Neuronal stem cell (in vitro differentiated cells): ENCODE measurements at regions not wholly inside any gene's neighbourhood (a gene's known extent, or its start where the extent isn't known, plus 50 kb on each side); places are given as distances from the start of the nearest gene placed in this dataset.

Experiments used
- DNase-seq: peaks from one replicate; pipeline ENCODE4 v3.0.0-alpha.2; 2013; ENCODE audit warnings: low spot score
- H2AFZ ChIP-seq: one replicate; pipeline ENCODE4 v1.6.1; 2013; ENCODE audit warnings: mild to moderate bottlenecking, low read length, inconsistent platforms
- H2AK5ac ChIP-seq: 2 replicates; pipeline ENCODE4 v1.6.1; 2013; ENCODE audit warnings: low read depth, mild to moderate bottlenecking, inconsistent platforms, low read length, moderate library complexity, mixed read lengths
- H2BK120ac ChIP-seq: 2 replicates; pipeline ENCODE4 v1.6.1; 2013; ENCODE audit warnings: low read depth, mild to moderate bottlenecking, inconsistent platforms, low read length, moderate library complexity, mixed read lengths
- H2BK12ac ChIP-seq: one replicate; pipeline ENCODE4 v1.6.1; 2013; ENCODE audit warnings: low read length, inconsistent platforms
- H2BK15ac ChIP-seq: 2 replicates; pipeline ENCODE4 v1.6.1; 2013; ENCODE audit warnings: mild to moderate bottlenecking, low read length, inconsistent platforms, mixed read lengths
- H2BK5ac ChIP-seq: one replicate; pipeline ENCODE4 v1.6.1; 2013; ENCODE audit warnings: inconsistent platforms, mild to moderate bottlenecking, low read length, moderate library complexity
- H3K14ac ChIP-seq: one replicate; pipeline ENCODE4 v1.6.1; 2013; ENCODE audit warnings: low read length, inconsistent platforms
- H3K18ac ChIP-seq: 2 replicates; pipeline ENCODE4 v1.6.1; 2013; ENCODE audit warnings: low read length, inconsistent platforms
- H3K23ac ChIP-seq: 2 replicates; pipeline ENCODE4 v1.6.1; 2013; ENCODE audit warnings: low read depth, mild to moderate bottlenecking, mixed read lengths, low read length, inconsistent platforms; ENCODE audit not compliant: poor library complexity
- H3K27ac ChIP-seq: replicated peaks from 3 replicates; pipeline ENCODE4 v1.5.1; 2013; ENCODE audit warnings: low read length, inconsistent platforms
- H3K27me3 ChIP-seq, 3 experiments: 2 replicates each; pipeline ENCODE4 v1.6.1; 2013; ENCODE audit warnings: low read length in 3 of 3, mild to moderate bottlenecking in 2 of 3, inconsistent platforms in 1 of 3, low read depth in 1 of 3, mixed read lengths in 1 of 3, moderate library complexity in 1 of 3; ENCODE audit not compliant: control insufficient read depth in 3 of 3, insufficient read depth in 3 of 3
- H3K36me3 ChIP-seq, 2 donors: replicated peaks in 1 of 2; 2 replicates each; pipeline ENCODE4 v1.6.1; 2013; ENCODE audit warnings: low read length in 2 of 2; ENCODE audit not compliant: control insufficient read depth in 2 of 2, insufficient read depth in 2 of 2
- H3K4ac ChIP-seq: 2 replicates; pipeline ENCODE4 v1.6.1; 2013; ENCODE audit warnings: inconsistent platforms, mild to moderate bottlenecking, low read length, moderate library complexity
- H3K4me1 ChIP-seq, 2 donors: 1 replicate in 1 of 2; 2 replicates in 1 of 2; pipeline ENCODE4 v1.6.1; 2013; ENCODE audit warnings: low read length in 2 of 2, low read depth in 1 of 2; ENCODE audit not compliant: control insufficient read depth in 2 of 2, insufficient read depth in 1 of 2
- H3K4me2 ChIP-seq: one replicate; pipeline ENCODE4 v1.6.1; 2013; ENCODE audit warnings: mild to moderate bottlenecking, low read length, inconsistent platforms; ENCODE audit not compliant: insufficient read depth, poor library complexity, severe bottlenecking
- H3K4me3 ChIP-seq, 2 donors: 2 replicates each; pipeline ENCODE4 v1.5.1; 2013; ENCODE audit warnings: low read length in 2 of 2, mild to moderate bottlenecking in 2 of 2, inconsistent platforms in 1 of 2, moderate library complexity in 1 of 2
- H3K79me1 ChIP-seq: one replicate; pipeline ENCODE4 v1.6.1; 2013; ENCODE audit warnings: low read depth, mild to moderate bottlenecking, inconsistent platforms, low read length, moderate library complexity
- H3K9ac ChIP-seq: one replicate; pipeline ENCODE4 v1.6.1; 2013; ENCODE audit warnings: mild to moderate bottlenecking, low read depth, low read length, inconsistent platforms; ENCODE audit not compliant: poor library complexity
- H3K9me3 ChIP-seq, 2 donors: replicated peaks in 1 of 2; 2 replicates each; pipeline versions ENCODE3 to v1.6.1; 2013; ENCODE audit warnings: low read length in 2 of 2, mild to moderate bottlenecking in 2 of 2, inconsistent platforms in 1 of 2, low read depth in 1 of 2, mixed read lengths in 1 of 2, moderate library complexity in 1 of 2; ENCODE audit not compliant: control insufficient read depth in 2 of 2, insufficient read depth in 1 of 2
- H4K8ac ChIP-seq: one replicate; pipeline ENCODE4 v1.6.1; 2013; ENCODE audit warnings: low read depth, mild to moderate bottlenecking, inconsistent platforms, low read length, moderate library complexity
- H4K91ac ChIP-seq: one replicate; pipeline ENCODE4 v1.6.1; 2013; ENCODE audit warnings: low read length, low read depth, mild to moderate bottlenecking, inconsistent platforms; ENCODE audit not compliant: poor library complexity
- WGBS, 2 donors: extraction: QIAGEN DNeasy Blood & Tissue Kit; methylation state at CpG; one replicate each; pipeline ENCODE4 v1.1.7; 2013; ENCODE audit warnings: missing lambda C conversion rate in 2 of 2, mixed read lengths in 1 of 2; ENCODE audit not compliant: insufficient read length in 2 of 2, insufficient replicate concordance in 1 of 2; ENCODE audit errors: extremely low coverage in 2 of 2; 5-methylcytosine and 5-hydroxymethylcytosine counted together

DNA sequence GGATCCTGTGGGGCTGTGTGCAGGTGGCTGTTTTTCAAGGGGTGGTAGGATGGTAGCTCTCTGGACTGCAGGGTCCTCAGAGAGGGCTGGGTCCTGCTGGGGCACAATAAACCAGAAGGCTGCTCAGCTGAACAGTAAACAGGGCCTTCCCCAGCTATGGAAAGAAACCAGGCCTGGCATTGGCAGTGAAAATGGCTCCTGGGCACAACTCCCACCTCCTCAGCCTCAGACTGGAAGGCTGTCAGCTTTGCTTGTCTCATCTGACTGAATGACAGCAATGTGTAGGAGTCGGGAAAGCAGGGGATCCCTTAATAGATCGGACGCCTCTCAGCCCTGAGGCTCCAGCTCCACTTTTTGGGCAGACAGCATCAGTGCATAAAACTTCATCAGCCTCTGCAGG, 59.8 kb upstream of the NLRP1 start:
- no peak overlapping the region for H3K4me2 ChIP-seq
- H3K9ac ChIP-seq: no peak overlapping the region
- H2AK5ac ChIP-seq: no peak overlapping the region
- H3K4me1 ChIP-seq: peaks cover 0 to 5% of the 10 kb centered on the region in 2 donors
- H3K27me3 ChIP-seq: no peaks in the 10 kb centered on the region
- no peak overlapping the region for H4K8ac ChIP-seq
- H3K27ac ChIP-seq: no peak overlapping the region
- H3K23ac ChIP-seq: no peak overlapping the region
- no peak overlapping the region for H3K4me3 ChIP-seq
- H4K91ac ChIP-seq: no peak overlapping the region
- H3K14ac ChIP-seq: no peak overlapping the region
- DNase-seq: no peak
- no peak overlapping the region for H3K18ac ChIP-seq
- no peaks in the 10 kb centered on the region for H3K79me1 ChIP-seq
- no peak overlapping the region for H2BK12ac ChIP-seq
- H2BK5ac ChIP-seq: no peak overlapping the region
- no peak overlapping the region for H3K4ac ChIP-seq
- no peaks in the 10 kb centered on the region for H3K9me3 ChIP-seq
- no peak overlapping the region for H2BK120ac ChIP-seq
- no peak overlapping the region for H2BK15ac ChIP-seq
- no peak overlapping the region for H2AFZ ChIP-seq
- WGBS, 2 donors: no CpG with 5 or more reads among the region's 3 CpGs
- no peaks in the 10 kb centered on the region for H3K36me3 ChIP-seq

DNA sequence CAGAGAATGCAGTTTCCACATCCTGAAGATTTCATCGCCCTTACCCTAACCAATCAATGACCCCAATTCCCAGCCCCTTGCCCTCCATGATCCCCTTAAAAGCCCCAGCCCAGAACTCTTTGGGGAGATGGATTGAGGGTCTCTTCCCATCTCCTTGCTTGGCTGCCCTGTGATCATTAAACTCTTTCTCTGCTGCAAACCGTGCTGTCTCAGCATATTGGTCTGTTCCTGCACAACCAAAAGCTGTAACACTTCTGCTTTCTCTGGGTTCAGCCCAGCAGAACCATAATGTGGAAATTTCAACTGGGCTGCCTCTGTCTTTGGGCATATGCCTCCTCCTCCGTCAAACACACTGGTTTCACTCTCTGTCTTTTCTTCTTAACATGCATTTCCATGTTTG, 67.0 kb upstream of the NLRP1 start:
- Histone ChIP-seq H3K79me1 (no peaks in the 10 kb centered on the region), H3K27ac (no peak overlapping the region), H3K36me3 (no peaks in the 10 kb centered on the region), H2BK5ac (no peak overlapping the region), H2BK120ac (no peak overlapping the region), H3K14ac (no peak overlapping the region), H2BK15ac (no peak overlapping the region), H3K23ac (no peak overlapping the region), H3K4me1 (no peaks in the 10 kb centered on the region), H3K4ac (no peak overlapping the region), H3K9me3 (peaks cover 0 to 2% of the 10 kb centered on the region in 2 donors), H3K4me3 (no peak overlapping the region), H3K4me2 (no peak overlapping the region), H4K8ac (no peak overlapping the region), H2AFZ (no peak overlapping the region), H2BK12ac (no peak overlapping the region), H3K9ac (no peak overlapping the region), H4K91ac (no peak overlapping the region), H3K27me3 (peaks cover 0 to 5% (median 0%) of the 10 kb centered on the region in 3 experiments), H2AK5ac (no peak overlapping the region), H3K18ac (no peak overlapping the region)
- no CpG with 5 or more reads among the region's 3 CpGs for WGBS, 2 donors
- DNase-seq: no peak

DNA sequence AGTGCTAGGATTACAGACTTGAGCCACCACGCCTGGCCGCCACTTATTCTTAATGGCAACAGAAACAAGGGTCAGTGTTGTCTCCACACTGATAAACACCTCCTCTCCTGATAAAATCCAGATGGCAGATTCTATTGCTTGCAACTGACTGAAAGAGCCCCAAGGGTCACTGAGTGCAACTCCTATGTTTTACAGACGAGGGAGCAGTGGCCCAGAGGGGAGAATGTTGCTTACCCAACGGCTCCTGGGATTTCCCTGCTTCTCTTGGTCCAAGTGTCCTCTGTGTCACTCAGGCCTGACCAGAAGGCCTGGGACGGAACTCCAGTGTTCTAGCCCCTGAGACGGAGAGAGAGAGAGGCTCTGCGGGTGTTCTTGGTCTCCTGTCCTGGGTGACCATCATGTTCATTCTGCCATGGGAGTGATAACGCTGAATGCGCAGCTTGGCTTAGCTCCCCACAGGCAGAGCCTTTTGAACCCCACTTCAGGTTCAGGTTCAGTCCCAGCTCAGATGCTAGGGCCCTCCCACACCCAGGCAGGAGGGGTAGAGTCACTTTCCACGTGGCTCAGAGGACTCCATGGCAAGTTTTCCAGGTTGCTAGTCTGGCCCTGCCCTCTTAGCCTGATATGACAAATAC, 77.3 kb upstream of the NLRP1 start:
- peak overlapping the region; percentile 42 for H3K18ac ChIP-seq
- H2BK120ac ChIP-seq: no peak overlapping the region
- H3K4ac ChIP-seq: no peak overlapping the region
- H3K36me3 ChIP-seq: no peaks in the 10 kb centered on the region
- DNase-seq: no peak
- no peak overlapping the region for H2AK5ac ChIP-seq
- H3K4me1 ChIP-seq: peaks cover 0 to 5% of the 10 kb centered on the region in 2 donors
- H2BK5ac ChIP-seq: no peak overlapping the region
- H2AFZ ChIP-seq: no peak overlapping the region
- no peak overlapping the region for H3K4me2 ChIP-seq
- H3K14ac ChIP-seq: no peak overlapping the region
- H3K79me1 ChIP-seq: no peaks in the 10 kb centered on the region
- H3K27me3 ChIP-seq: no peaks in the 10 kb centered on the region
- H3K9ac ChIP-seq: no peak overlapping the region
- H2BK12ac ChIP-seq: no peak overlapping the region
- H3K27ac ChIP-seq: no peak overlapping the region
- H2BK15ac ChIP-seq: no peak overlapping the region
- WGBS, 2 donors: no CpG with 5 or more reads among the region's 10 CpGs
- no peak overlapping the region for H4K8ac ChIP-seq
- no peak overlapping the region for H3K23ac ChIP-seq
- no peak overlapping the region for H3K4me3 ChIP-seq
- no peak overlapping the region for H4K91ac ChIP-seq
- H3K9me3 ChIP-seq: no peaks in the 10 kb centered on the region

DNA sequence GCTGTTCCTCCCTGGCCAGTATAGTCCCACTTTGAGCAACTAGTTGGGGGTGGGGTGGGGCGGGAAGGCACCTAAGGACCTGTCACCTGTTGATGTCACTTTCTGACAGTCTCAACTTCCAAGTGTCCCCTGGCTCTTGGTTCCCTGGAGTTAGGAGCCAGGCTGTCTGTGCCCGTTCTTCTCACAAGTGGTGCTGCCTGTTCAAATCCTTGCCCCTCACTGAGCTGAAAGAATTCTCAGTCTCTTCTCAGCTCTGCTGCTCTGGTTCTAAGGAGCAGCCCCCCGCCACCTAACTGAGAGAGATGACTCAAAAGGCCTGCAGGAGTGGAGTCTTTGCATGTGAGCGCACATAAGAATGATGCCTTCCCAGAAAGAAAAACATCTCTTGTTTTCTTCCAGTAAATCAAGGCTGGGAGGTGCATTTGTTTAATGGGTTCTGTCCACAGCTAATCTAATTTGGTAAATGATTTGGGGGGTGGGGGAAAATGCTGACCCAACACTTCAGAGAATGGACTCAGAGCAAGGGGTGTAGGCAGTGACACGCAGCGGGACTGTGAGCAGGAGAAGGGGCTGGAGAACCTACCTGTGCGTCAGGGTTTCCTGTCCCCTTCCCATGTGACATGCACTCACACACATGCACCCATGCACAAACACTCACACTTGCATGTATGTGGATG, 78.2 kb upstream of the NLRP1 start:
- no peak overlapping the region for H3K4me2 ChIP-seq
- H3K27me3 ChIP-seq: no peaks in the 10 kb centered on the region
- no peak overlapping the region for H2BK15ac ChIP-seq

More for the DNA sequence above, 78.2 kb upstream of the NLRP1 start:
- Histone ChIP-seq H3K36me3 (no peaks in the 10 kb centered on the region), H2BK12ac (no peak overlapping the region), H3K27ac (no peak overlapping the region), H4K91ac (no peak overlapping the region), H2AFZ (no peak overlapping the region), H3K79me1 (no peaks in the 10 kb centered on the region), H2BK120ac (no peak overlapping the region), H3K4ac (no peak overlapping the region), H3K4me1 (peaks cover 0 to 2% of the 10 kb centered on the region in 2 donors), H2BK5ac (no peak overlapping the region), H3K9me3 (no peaks in the 10 kb centered on the region), H3K18ac (no peak overlapping the region), H3K14ac (no peak overlapping the region), H3K4me3 (no peak overlapping the region), H3K9ac (no peak overlapping the region), H3K23ac (no peak overlapping the region), H2AK5ac (no peak overlapping the region), H4K8ac (no peak overlapping the region)
- no CpG with 5 or more reads among the region's 7 CpGs for WGBS, 2 donors
- no peak for DNase-seq
